ENCODE measurements at regions not wholly inside any gene's neighbourhood (a gene's known extent, or its start where the extent isn't known, plus 50 kb on each side); places are given as distances from the start of the nearest gene placed in this dataset.
A peak's percentile ranks its signal among the peaks of the same experiment; 100 is the strongest.

- WGBS, 2 donors, result 49 to 59% methylated on average over 11 to 12 of the region's 12 CpGs
- Histone ChIP-seq H3K27ac (ENCODE audit: low read depth in 1 of 2, low read length in 1 of 2) (no peak overlapping the region), H3K4me1 (ENCODE audit: control insufficient read depth in 5 of 5, insufficient read depth in 5 of 5, low read length in 5 of 5) (no peaks in the 10 kb centered on the region), H3K9me3 (ENCODE audit: control insufficient read depth in 4 of 4, insufficient read depth in 3 of 4, low read length in 3 of 4) (peaks cover 0 to 2% (median 0%) of the 10 kb centered on the region in 4 donors), H3K4me3 (no peak overlapping the region), H3K27me3 (ENCODE audit: control insufficient read depth in 3 of 3, insufficient read depth in 3 of 3, low read length in 2 of 3) (no peaks in the 10 kb centered on the region), H3K36me3 (ENCODE audit: control insufficient read depth in 4 of 4, insufficient read depth in 4 of 4, low read length in 4 of 4) (no peaks in the 10 kb centered on the region), H3K9ac (ENCODE audit: insufficient read depth in 1 of 2, low read length in 2 of 2) (no peak overlapping the region)
- TF ChIP-seq CTCF (IDR thresholded peaks at IDR 0.05; ENCODE audit: control extremely low read depth, extremely low read depth), result no peak
- ATAC-seq (ENCODE audit: insufficient read depth, low FRiP score), result no peak
- no peak for DNase-seq
Measured at GRCh38 chr12:125512541-125513298, 447.5 kb downstream of the AACS start.

GRCh38 chr12:125515887-125516286 is 450.7 kb downstream of the AACS start:
- Histone ChIP-seq H3K9ac (ENCODE audit: insufficient read depth in 1 of 2, low read length in 2 of 2) (no peak overlapping the region), H3K27ac (ENCODE audit: low read depth in 1 of 2, low read length in 1 of 2) (no peak overlapping the region), H3K4me1 (ENCODE audit: control insufficient read depth in 5 of 5, insufficient read depth in 5 of 5, low read length in 5 of 5) (no peaks in the 10 kb centered on the region), H3K36me3 (ENCODE audit: control insufficient read depth in 4 of 4, insufficient read depth in 4 of 4, low read length in 4 of 4) (no peaks in the 10 kb centered on the region), H3K27me3 (ENCODE audit: control insufficient read depth in 3 of 3, insufficient read depth in 3 of 3, low read length in 2 of 3) (no peaks in the 10 kb centered on the region), H3K4me3 (no peak overlapping the region), H3K9me3 (ENCODE audit: control insufficient read depth in 4 of 4, insufficient read depth in 3 of 4, low read length in 3 of 4) (peaks cover 0 to 4% (median 0%) of the 10 kb centered on the region in 4 donors)
- WGBS, 2 donors, result 88 to 90% methylated on average over 8 of the region's 8 CpGs
- DNase-seq (no peak), ATAC-seq (ENCODE audit: insufficient read depth, low FRiP score) (no peak)
- TF ChIP-seq CTCF (IDR thresholded peaks at IDR 0.05; ENCODE audit: control extremely low read depth, extremely low read depth), result no peak

- ATAC-seq (ENCODE audit: insufficient read depth, low FRiP score) (no peak), DNase-seq (peak in 2 of 3 donors; percentile 21 to 69)
- Histone ChIP-seq H3K4me3 (no peak overlapping the region), H3K9me3 (ENCODE audit: control insufficient read depth in 4 of 4, insufficient read depth in 3 of 4, low read length in 3 of 4) (peaks cover 0 to 13% (median 3%) of the 10 kb centered on the region in 4 donors), H3K4me1 (ENCODE audit: control insufficient read depth in 5 of 5, insufficient read depth in 5 of 5, low read length in 5 of 5) (no peaks in the 10 kb centered on the region), H3K9ac (ENCODE audit: insufficient read depth in 1 of 2, low read length in 2 of 2) (no peak overlapping the region), H3K27me3 (ENCODE audit: control insufficient read depth in 3 of 3, insufficient read depth in 3 of 3, low read length in 2 of 3) (no peaks in the 10 kb centered on the region), H3K27ac (ENCODE audit: low read depth in 1 of 2, low read length in 1 of 2) (no peak overlapping the region), H3K36me3 (ENCODE audit: control insufficient read depth in 4 of 4, insufficient read depth in 4 of 4, low read length in 4 of 4) (no peaks in the 10 kb centered on the region)
- TF ChIP-seq CTCF (IDR thresholded peaks at IDR 0.05; ENCODE audit: control extremely low read depth, extremely low read depth), result no peak
- 15% methylated on average over 2 of the region's 2 CpGs for WGBS, 2 donors
Measured at GRCh38 chr12:125518074-125518473, 452.8 kb downstream of the AACS start.
